Retina (tissue), 1 donor: ENCODE measurements at regions not wholly inside any gene's neighbourhood (a gene's known extent, or its start where the extent isn't known, plus 50 kb on each side); places are given as distances from the start of the nearest gene placed in this dataset.
"Not testable (repeated sequence)": the region's sequence is repeated elsewhere in the genome, so short reads cannot be mapped to it uniquely, and the experiment has no call there.

Experiments used
- DNase-seq: peaks from one replicate; pipeline ENCODE4 v3.0.0-alpha.2; 2016

DNA sequence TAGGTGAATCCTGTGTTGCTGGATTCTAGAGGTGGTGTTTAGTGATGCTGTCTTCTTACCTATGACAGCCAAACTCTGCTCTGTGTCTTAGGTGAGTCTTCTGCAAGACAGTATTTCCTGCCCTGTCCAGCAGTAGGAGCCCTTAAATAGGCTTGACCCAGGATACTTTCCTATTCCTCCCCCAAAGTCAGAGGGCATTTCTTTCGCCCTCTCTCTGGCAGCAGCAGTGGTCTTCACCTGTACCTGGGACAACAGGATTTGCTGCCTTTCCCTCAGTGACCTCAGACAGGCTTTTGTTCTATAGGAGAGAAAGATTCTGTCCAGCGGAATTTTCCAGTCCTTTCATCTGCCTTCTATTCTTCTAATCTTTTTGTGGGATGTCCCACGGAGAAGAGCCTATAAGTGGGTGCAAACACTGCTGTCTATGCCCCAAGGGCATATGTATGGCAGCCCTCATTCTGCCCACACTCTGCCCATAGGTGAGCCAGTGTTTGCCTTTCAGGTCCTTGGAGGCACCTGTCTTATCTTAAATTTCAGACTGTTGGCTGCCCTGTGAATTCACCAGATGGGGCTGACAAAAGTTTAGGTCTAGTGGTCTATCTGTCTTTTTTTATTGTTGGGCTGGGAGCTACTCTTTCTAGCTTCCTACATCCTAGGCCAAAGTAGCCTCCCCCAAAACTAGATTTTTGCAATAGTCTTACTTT, 177.3 kb upstream of the SPOPL start:
- no peak for DNase-seq

GRCh38 chr2:138327967-138328366, 173.6 kb upstream of the SPOPL start:
- no peak for DNase-seq

DNA sequence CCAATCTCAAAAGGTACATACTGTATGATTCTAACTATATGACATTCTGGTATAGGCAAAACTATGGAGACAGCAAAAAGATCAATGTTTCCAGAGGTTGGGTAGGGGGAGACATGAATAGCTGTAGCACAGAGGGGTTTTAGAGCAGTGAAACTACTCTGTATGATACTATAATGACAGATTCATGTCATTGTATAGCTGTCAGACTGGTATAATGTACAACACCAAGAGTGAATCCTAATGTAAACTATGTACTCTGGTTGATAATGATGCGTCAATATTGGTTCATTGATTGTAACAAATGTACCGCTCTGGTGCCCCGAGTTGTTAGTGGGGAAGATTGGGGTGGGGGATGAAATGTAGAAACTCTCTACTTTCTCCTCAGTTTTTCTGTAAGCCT, 172.4 kb upstream of the SPOPL start:
- DNase-seq: no peak

DNA sequence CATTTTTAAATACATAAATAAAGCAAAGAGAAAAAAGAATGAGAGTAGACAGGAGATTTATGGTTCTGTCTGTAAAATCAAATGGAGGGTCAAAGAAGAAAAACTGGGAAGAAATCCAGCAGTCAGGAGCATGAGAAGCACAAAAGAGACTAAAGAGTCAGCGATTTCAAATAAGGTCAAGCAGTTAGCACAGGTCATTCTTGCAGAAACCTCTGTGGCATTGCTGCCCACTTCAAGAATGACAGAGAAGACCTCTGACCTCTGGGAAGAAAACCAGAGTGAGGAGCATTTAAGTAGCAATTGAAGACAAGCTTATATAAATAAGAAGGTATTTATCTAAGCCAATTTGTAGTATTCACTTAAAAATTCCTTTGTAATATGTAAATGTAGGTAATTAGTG, 172.0 kb upstream of the SPOPL start:
- DNase-seq: no peak

DNA sequence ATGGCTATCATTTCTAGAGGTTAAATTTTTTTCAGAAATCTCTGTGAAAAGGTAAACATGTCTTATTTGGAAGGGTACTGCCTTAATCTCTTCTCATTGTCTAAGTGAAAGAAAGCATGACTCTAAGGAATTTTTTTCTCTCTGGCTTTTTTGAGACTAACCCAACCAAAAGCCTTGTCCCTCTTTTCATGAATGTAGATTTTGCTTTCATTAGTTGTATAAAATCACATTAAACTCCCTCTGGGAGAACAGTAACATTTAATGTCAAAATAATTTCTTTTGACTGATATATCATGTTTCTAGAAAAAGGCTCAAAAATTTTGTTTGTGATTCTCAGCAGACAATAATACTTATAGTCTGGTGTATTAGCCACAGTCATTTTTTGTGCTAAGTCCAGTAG, 168.4 kb upstream of the SPOPL start:
- no peak for DNase-seq

GRCh38 chr2:138333677-138334076, 167.9 kb upstream of the SPOPL start:
- no peak for DNase-seq

GRCh38 chr2:138334323-138334722, 167.2 kb upstream of the SPOPL start:
- DNase-seq: no peak

DNA sequence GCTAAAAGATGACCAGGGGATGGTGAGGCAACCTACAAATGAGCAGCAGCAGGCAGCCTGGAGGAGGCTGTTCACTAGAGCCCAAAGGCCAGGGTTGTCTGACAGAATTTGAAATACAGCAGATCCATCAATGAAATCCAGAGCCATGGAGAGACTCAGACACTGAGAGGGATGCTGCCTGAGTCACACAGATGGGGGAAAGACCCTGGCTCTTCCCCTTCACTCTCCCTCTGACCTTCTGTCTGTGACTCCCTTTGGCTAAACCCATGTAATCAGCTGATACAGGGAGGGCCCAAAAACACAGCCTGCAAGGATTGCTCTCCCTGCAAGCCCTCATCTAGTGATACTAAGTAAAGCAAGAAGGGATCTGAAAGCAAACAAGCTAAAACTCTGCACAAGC, 166.5 kb upstream of the SPOPL start:
- no peak for DNase-seq

- DNase-seq: no peak
Measured at GRCh38 chr2:138336146-138336545, 165.4 kb upstream of the SPOPL start.

- no peak for DNase-seq
Measured at GRCh38 chr2:138355244-138355643, 146.3 kb upstream of the SPOPL start.

GRCh38 chr2:138356178-138356577, 145.4 kb upstream of the SPOPL start:
- DNase-seq: peak; percentile 44

DNA sequence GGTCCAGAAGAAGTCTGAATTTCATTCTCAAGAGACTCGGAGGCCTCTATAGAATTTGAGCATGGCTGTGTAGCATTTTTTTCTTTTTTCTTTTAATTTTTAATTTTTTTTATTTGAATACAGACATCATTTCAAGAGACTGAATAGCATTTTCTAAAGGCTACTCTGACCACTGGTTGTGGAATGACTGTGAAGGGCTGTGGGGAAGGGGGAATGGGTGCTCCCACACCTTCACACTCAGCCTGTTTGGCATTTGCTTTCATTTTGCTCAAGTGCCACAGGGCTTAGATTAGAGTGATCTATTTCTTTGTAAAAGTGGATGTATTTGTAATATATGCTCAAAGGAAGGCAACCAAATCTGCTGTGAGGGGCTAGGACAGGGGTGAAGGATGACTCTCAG, 142.0 kb upstream of the SPOPL start:
- no peak for DNase-seq

DNA sequence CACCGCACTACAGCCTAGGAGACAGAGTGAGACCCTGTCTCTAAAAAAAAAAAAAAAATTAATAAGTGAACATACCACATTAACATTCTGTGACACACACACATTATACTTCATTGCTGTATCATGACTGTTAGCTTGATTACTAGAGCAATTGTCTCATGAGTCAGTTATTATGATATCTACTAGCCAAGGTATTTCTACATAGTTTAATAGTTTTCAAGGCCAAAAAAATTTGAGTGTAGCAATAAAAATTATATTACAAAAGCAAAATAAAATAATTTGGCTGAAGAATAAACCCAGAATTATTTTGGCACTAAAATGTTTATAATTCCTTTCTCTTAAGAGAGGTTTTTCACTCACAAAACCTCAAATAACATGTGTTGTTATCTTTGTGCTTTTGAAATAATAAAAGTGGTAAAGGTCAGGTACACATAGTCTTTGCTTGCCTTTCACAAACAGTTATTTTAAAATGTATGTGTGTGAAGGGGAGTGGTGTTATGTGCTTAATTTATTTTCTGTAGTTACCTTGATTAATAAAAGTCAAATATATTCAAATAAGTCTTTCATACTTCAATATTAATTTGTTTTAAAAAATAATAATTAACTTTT, 136.9 kb upstream of the SPOPL start:
- DNase-seq: no peak

- DNase-seq: no peak
Measured at GRCh38 chr2:138365581-138365980, 136.0 kb upstream of the SPOPL start.

GRCh38 chr2:138369856-138370255, 131.7 kb upstream of the SPOPL start:
- DNase-seq: no peak

GRCh38 chr2:138373993-138374408, 127.6 kb upstream of the SPOPL start:
- DNase-seq: peak; percentile 22

DNA sequence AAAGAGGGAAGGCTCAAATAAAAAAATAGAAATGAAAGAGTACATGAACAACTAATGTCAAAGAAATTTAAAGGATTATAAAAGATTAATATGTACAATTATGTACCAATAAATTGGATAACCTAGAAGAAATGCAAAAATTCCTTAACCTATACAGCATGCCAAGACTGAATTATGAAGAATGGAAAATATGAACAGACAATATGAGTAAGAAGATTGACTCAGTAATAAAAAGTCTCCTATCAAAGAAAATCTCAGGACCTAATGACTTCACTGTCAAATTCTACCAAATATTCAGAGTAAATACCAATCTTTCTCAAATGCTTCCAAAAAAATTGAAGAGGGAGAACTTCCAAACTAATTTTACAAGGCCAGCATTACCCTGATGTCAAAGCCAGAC, 120.2 kb upstream of the SPOPL start:
- DNase-seq: no peak

- DNase-seq: no peak
Measured at GRCh38 chr2:138382672-138383071, 118.9 kb upstream of the SPOPL start.

GRCh38 chr2:138386191-138386590, 115.4 kb upstream of the SPOPL start:
- DNase-seq: not testable (repeated sequence)

DNA sequence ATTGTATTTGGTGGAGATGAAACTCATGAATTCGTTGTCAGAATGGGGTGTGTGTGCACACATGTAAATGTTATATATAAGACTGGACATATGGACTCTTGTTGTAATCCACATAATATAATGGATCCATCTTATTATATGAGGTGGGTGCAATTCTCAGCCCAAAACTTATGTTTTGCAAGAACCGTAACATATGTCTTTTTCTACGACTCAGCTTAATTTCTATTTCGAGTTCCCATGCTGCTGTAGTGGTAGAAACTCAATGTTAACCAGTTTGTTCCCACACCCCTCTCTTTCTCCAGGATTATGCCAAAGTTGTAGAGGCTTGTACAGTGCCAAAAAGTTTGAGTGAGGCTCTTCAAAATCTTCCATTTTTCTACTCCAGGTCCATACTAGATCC, 112.5 kb upstream of the SPOPL start:
- no peak for DNase-seq

GRCh38 chr2:138390316-138390945, 111.1 kb upstream of the SPOPL start:
- peak; percentile 61 for DNase-seq

DNA sequence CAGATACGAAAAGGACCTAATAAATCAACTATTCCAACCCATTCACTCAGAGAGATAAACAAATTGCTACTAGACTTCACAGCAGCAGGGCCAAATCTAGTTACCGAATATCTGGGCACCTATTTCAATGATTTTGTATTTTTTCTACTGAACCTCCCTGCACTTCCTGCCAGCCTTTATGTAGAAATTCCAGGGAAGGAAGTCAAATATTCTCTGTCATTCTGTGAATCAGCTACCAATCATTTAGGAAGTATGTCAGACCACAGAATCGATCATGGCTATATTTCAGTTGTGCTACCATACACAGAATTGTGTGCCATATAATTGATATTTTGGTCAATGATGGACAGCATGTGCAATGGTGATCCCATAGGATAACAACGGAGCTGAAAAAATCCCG, 109.6 kb upstream of the SPOPL start:
- DNase-seq: no peak

DNA sequence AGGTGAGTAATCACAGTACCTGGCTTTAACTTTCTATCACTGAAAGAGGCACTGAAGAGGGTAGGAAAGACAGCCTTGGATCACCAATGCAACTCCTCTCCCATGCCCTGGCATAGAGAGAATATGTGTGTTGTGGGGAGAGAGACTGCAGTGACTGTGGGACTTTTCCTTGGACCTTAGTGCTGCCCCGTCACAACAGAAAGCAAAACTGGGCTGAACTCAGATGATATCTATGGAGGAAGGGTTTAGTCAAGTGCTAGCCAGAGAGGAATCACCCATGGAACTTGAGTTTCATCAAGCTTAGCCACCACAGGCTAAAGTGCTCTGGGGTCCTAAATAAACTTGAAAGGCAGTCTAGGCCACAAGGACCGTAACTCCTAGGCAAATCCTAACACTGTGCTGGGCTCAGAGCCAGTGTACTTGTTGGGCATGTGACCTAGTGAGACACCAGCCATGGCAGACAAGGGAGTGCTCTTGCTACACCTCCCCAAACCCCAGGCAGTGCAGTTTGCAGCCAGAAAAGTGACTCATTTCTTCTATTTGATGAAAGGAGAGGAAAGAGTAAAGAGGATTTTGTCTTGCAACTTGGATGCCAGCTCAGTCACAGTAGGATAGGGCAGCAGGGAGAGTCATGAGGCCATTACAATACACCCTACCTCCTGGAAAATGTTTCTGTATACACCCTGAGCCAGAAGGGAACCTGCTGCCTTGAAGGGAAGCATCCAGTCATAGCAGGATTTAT, 105.8 kb upstream of the SPOPL start:
- DNase-seq: no peak

GRCh38 chr2:138396843-138397242, 104.7 kb upstream of the SPOPL start:
- DNase-seq: no peak
